ENCODE measurements at regions not wholly inside any gene's neighbourhood (a gene's known extent, or its start where the extent isn't known, plus 50 kb on each side); places are given as distances from the start of the nearest gene placed in this dataset.

- POLR2A ChIA-PET (ENCODE audit: low non-redundant PET), result no interaction called here
- TF ChIP-seq CTCF (conservative IDR thresholded peaks at IDR 0.05; ENCODE audit: low read depth), result no peak
- no peak for DNase-seq (ENCODE audit: low spot score)
- CTCF ChIA-PET, result interaction anchor here (0.8 to 3.8 kb wide), 2 partner anchors 12 kb away, joined by 4 to 18 read pairs; no protein-coding TSS in a partner anchor
- no peak overlapping the region for H3K27ac ChIP-seq
These were observed 96.1 kb upstream of the KCNA3 start for GRCh38 chr1:110770832-110771231.

- ChIA-PET CTCF (no interaction called here), POLR2A (ENCODE audit: low non-redundant PET) (no interaction called here)
- TF ChIP-seq CTCF (conservative IDR thresholded peaks at IDR 0.05; ENCODE audit: low read depth), result no peak
- H3K27ac ChIP-seq, result no peak overlapping the region
- no peak for DNase-seq (ENCODE audit: low spot score)
These were observed 93.9 kb upstream of the KCNA3 start for GRCh38 chr1:110768605-110769004.

GRCh38 chr1:110766336-110766647 is 91.6 kb upstream of the KCNA3 start:
- H3K27ac ChIP-seq, result no peak overlapping the region
- DNase-seq (ENCODE audit: low spot score), result no peak
- ChIA-PET CTCF (interaction anchor here (0.6 to 1.9 kb wide), 20 partner anchors 8 to 683 kb away, joined by 3 to 22 read pairs (median 5); no protein-coding TSS in a partner anchor), POLR2A (ENCODE audit: low non-redundant PET) (no interaction called here)
- peak; percentile 43 for TF ChIP-seq CTCF (conservative IDR thresholded peaks at IDR 0.05; ENCODE audit: low read depth)

GRCh38 chr1:110765640-110766335 is 91.0 kb upstream of the KCNA3 start:
- DNase-seq (ENCODE audit: low spot score), result peak; percentile 56
- TF ChIP-seq CTCF (conservative IDR thresholded peaks at IDR 0.05; ENCODE audit: low read depth), result peak; percentile 82
- H3K27ac ChIP-seq, result no peak overlapping the region
- ChIA-PET POLR2A (ENCODE audit: low non-redundant PET) (no interaction called here), CTCF (interaction anchor here (0.6 to 1.9 kb wide), 28 partner anchors 9 to 1351 kb away, joined by 3 to 22 read pairs (median 4); no protein-coding TSS in a partner anchor)

GRCh38 chr1:110763149-110763548 is 88.4 kb upstream of the KCNA3 start:
- ChIA-PET POLR2A (ENCODE audit: low non-redundant PET) (no interaction called here), CTCF (interaction anchor here (0.6 kb wide), 2 partner anchors 258 to 268 kb away, joined by 4 read pairs; no protein-coding TSS in a partner anchor)
- H3K27ac ChIP-seq, result no peak overlapping the region
- DNase-seq (ENCODE audit: low spot score), result no peak
- TF ChIP-seq CTCF (conservative IDR thresholded peaks at IDR 0.05; ENCODE audit: low read depth), result no peak

- no peak for TF ChIP-seq CTCF (conservative IDR thresholded peaks at IDR 0.05; ENCODE audit: low read depth)
- no peak overlapping the region for H3K27ac ChIP-seq
- ChIA-PET CTCF (interaction anchor here (1.6 kb wide), 1 partner anchor 23 kb away, joined by 4 read pairs; no protein-coding TSS in a partner anchor), POLR2A (ENCODE audit: low non-redundant PET) (no interaction called here)
- DNase-seq (ENCODE audit: low spot score), result no peak
These were observed 85.6 kb upstream of the KCNA3 start for GRCh38 chr1:110760321-110760720.
